ENCODE measurements at regions not wholly inside any gene's neighbourhood (a gene's known extent, or its start where the extent isn't known, plus 50 kb on each side); places are given as distances from the start of the nearest gene placed in this dataset.

DNA sequence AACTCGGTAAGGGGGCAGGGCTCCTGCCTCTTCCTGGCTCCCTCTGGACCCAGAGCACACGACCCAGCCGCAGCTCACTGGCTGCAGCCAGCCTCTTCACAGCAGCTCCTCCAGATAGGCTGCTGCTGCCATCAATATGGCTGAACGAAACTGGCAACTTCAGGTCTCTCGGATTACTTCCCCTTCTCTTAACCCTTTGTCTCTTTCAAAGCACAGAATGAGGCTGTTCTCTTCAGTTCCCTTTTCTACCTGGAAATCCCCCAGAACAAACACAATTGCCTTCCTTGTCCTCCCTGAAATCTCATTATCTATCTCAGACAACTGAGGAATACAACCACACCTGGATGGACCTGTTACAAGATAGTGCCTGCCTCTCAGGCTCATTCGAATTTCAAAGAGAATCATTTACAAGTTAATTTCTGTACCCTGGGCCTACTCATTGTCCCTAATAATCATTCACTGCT lies 193.4 kb upstream of the MBL2 start:
- Histone ChIP-seq H2BK15ac (ENCODE audit: low read depth, poor library complexity, severe bottlenecking) (no peak overlapping the region), H2BK12ac (ENCODE audit: low read length in 2 of 2) (no peak overlapping the region), H3K14ac (ENCODE audit: low read length in 2 of 2) (no peak overlapping the region), H3K18ac (ENCODE audit: low read depth in 1 of 2, low read length in 2 of 2) (no peak overlapping the region), H2AK5ac (ENCODE audit: low read length, severe bottlenecking) (no peak overlapping the region), H4K91ac (ENCODE audit: low read length) (no peak overlapping the region), H4K8ac (ENCODE audit: low read length) (peak overlapping the region; percentile 9), H3K4ac (ENCODE audit: low read depth in 1 of 2, low read length in 2 of 2) (no peak overlapping the region), H3K4me2 (ENCODE audit: low read length, poor library complexity, severe bottlenecking) (no peak overlapping the region), H3K36me3 (ENCODE audit: control insufficient read depth in 1 of 2, insufficient read depth in 2 of 2, low read depth in 1 of 2, low read length in 2 of 2) (peaks cover 0 to 2% of the 10 kb centered on the region in 2 experiments), H2BK5ac (ENCODE audit: low read depth, low read length, poor library complexity, severe bottlenecking) (no peak overlapping the region), H3K9me3 (ENCODE audit: control insufficient read depth, low read length) (no peaks in the 10 kb centered on the region), H3K4me1 (ENCODE audit: control insufficient read depth, insufficient read depth, low read depth, low read length) (peaks cover 2% of the 10 kb centered on the region), H3K27ac (ENCODE audit: low read length, poor library complexity, severe bottlenecking) (no peak overlapping the region), H2BK120ac (ENCODE audit: low read depth, low read length) (no peak overlapping the region), H2AFZ (ENCODE audit: low read depth, low read length) (no peak overlapping the region), H3K27me3 (ENCODE audit: control insufficient read depth in 1 of 2, insufficient read depth in 1 of 2, low read length in 2 of 2) (no peaks in the 10 kb centered on the region), H3K4me3 (ENCODE audit: insufficient read depth in 1 of 2, low read depth in 1 of 2, low read length in 2 of 2) (no peak overlapping the region), H3K9ac (ENCODE audit: low read length) (no peak overlapping the region), H3K79me1 (replicated peaks; ENCODE audit: low read length, poor library complexity, severe bottlenecking) (no peaks in the 10 kb centered on the region), H3K23ac (ENCODE audit: low read length in 2 of 2) (no peak overlapping the region)
- 61% methylated on average over 5 of the region's 6 CpGs for WGBS
- DNase-seq, result no peak

DNA sequence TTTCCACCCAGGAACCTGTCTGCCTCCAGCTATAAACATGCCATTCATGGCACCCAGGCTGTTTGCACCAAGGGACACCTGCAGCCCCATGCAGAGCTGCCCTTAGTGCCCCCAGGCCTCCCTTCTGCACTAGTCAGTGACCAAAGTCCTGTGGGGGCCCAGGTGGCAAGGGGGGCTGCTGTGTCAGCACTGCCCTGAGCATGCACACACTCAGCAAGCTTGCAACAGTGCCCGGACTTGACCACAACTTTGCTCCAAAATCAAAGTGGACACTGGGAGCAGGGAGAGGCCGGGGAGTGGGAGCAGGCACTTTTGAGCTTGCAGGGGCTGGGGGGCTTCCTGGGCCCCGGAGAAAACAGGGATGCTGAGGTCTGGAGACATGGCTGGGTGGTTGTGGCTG lies 192.9 kb upstream of the MBL2 start:
- Histone ChIP-seq H3K4me3 (ENCODE audit: insufficient read depth in 1 of 2, low read depth in 1 of 2, low read length in 2 of 2) (no peak overlapping the region), H4K8ac (ENCODE audit: low read length) (no peak overlapping the region), H4K91ac (ENCODE audit: low read length) (no peak overlapping the region), H3K9ac (ENCODE audit: low read length) (no peak overlapping the region), H3K23ac (ENCODE audit: low read length in 2 of 2) (no peak overlapping the region), H2BK120ac (ENCODE audit: low read depth, low read length) (no peak overlapping the region), H3K4ac (ENCODE audit: low read depth in 1 of 2, low read length in 2 of 2) (no peak overlapping the region), H2BK5ac (ENCODE audit: low read depth, low read length, poor library complexity, severe bottlenecking) (no peak overlapping the region), H3K14ac (ENCODE audit: low read length in 2 of 2) (no peak overlapping the region), H3K4me2 (ENCODE audit: low read length, poor library complexity, severe bottlenecking) (no peak overlapping the region), H3K36me3 (ENCODE audit: control insufficient read depth in 1 of 2, insufficient read depth in 2 of 2, low read depth in 1 of 2, low read length in 2 of 2) (peaks cover 0 to 2% of the 10 kb centered on the region in 2 experiments), H3K27me3 (ENCODE audit: control insufficient read depth in 1 of 2, insufficient read depth in 1 of 2, low read length in 2 of 2) (no peaks in the 10 kb centered on the region), H3K79me1 (replicated peaks; ENCODE audit: low read length, poor library complexity, severe bottlenecking) (no peaks in the 10 kb centered on the region), H3K27ac (ENCODE audit: low read length, poor library complexity, severe bottlenecking) (no peak overlapping the region), H3K9me3 (ENCODE audit: control insufficient read depth, low read length) (no peaks in the 10 kb centered on the region), H2AK5ac (ENCODE audit: low read length, severe bottlenecking) (no peak overlapping the region), H3K4me1 (ENCODE audit: control insufficient read depth, insufficient read depth, low read depth, low read length) (peaks cover 2% of the 10 kb centered on the region), H2AFZ (ENCODE audit: low read depth, low read length) (no peak overlapping the region), H2BK15ac (ENCODE audit: low read depth, poor library complexity, severe bottlenecking) (no peak overlapping the region), H3K18ac (ENCODE audit: low read depth in 1 of 2, low read length in 2 of 2) (no peak overlapping the region), H2BK12ac (ENCODE audit: low read length in 2 of 2) (no peak overlapping the region)
- no peak for DNase-seq
- 77% methylated on average over 3 of the region's 3 CpGs for WGBS

DNA sequence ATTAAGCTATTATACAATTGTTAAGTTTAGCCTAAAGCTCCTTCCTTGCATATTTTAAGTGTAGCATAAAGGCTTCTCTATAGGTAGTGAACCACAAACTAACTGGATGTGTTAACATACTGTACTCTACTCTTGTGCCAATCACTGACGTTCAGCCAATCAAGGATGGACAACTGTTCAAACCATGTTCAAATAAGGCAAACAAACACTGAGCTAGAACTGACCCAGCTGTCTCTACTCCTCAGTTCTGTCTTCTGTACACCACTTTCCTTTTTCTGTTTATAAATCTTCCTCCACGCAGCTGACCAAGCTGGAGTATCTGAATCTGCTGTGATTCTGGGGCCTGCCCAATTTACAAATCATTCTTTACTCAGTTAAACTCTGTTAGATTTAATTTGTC lies 188.7 kb upstream of the MBL2 start:
- Histone ChIP-seq H3K4me1 (ENCODE audit: control insufficient read depth, insufficient read depth, low read depth, low read length) (peaks cover 2% of the 10 kb centered on the region), H3K4me2 (ENCODE audit: low read length, poor library complexity, severe bottlenecking) (no peak overlapping the region), H2BK15ac (ENCODE audit: low read depth, poor library complexity, severe bottlenecking) (no peak overlapping the region), H4K91ac (ENCODE audit: low read length) (no peak overlapping the region), H2AK5ac (ENCODE audit: low read length, severe bottlenecking) (no peak overlapping the region), H4K8ac (ENCODE audit: low read length) (no peak overlapping the region), H3K79me1 (replicated peaks; ENCODE audit: low read length, poor library complexity, severe bottlenecking) (no peaks in the 10 kb centered on the region), H3K4me3 (ENCODE audit: insufficient read depth in 1 of 2, low read depth in 1 of 2, low read length in 2 of 2) (no peak overlapping the region), H2BK120ac (ENCODE audit: low read depth, low read length) (no peak overlapping the region), H3K9me3 (ENCODE audit: control insufficient read depth, low read length) (no peaks in the 10 kb centered on the region), H2AFZ (ENCODE audit: low read depth, low read length) (no peak overlapping the region), H3K4ac (ENCODE audit: low read depth in 1 of 2, low read length in 2 of 2) (no peak overlapping the region), H3K27me3 (ENCODE audit: control insufficient read depth in 1 of 2, insufficient read depth in 1 of 2, low read length in 2 of 2) (no peaks in the 10 kb centered on the region), H3K18ac (ENCODE audit: low read depth in 1 of 2, low read length in 2 of 2) (no peak overlapping the region), H3K27ac (ENCODE audit: low read length, poor library complexity, severe bottlenecking) (no peak overlapping the region), H3K14ac (ENCODE audit: low read length in 2 of 2) (no peak overlapping the region), H2BK5ac (ENCODE audit: low read depth, low read length, poor library complexity, severe bottlenecking) (no peak overlapping the region), H3K36me3 (ENCODE audit: control insufficient read depth in 1 of 2, insufficient read depth in 2 of 2, low read depth in 1 of 2, low read length in 2 of 2) (peaks cover 0 to 2% of the 10 kb centered on the region in 2 experiments), H2BK12ac (ENCODE audit: low read length in 2 of 2) (no peak overlapping the region), H3K23ac (ENCODE audit: low read length in 2 of 2) (no peak overlapping the region), H3K9ac (ENCODE audit: low read length) (no peak overlapping the region)
- WGBS, result 67% methylated on average over 2 of the region's 2 CpGs
- DNase-seq, result peak; percentile 18

DNA sequence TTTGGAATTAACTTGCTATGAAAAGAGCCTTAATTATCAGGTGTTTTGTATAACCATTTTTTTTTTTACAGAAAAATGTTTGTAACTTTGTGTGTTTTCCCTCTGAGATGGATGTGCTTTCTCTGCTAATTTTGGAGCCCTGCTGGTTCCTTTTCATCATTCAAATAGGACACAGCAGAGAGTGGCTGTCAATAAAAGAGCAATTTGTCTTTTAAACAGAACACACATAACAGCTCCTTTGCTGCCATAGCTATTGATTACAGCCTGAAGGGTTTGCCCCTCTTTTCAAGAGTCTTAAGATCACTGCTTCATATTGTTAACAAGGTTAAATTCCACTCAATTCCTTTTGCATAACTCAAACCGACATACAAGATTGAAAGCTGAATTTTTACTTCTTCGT lies 187.2 kb upstream of the MBL2 start:
- no peak overlapping the region for H2BK12ac ChIP-seq (ENCODE audit: low read length in 2 of 2)
- WGBS, result 100% methylated on average over 1 of the region's 2 CpGs
- H4K8ac ChIP-seq (ENCODE audit: low read length), result no peak overlapping the region
- no peaks in the 10 kb centered on the region for H3K9me3 ChIP-seq (ENCODE audit: control insufficient read depth, low read length)
- H3K4me1 ChIP-seq (ENCODE audit: control insufficient read depth, insufficient read depth, low read depth, low read length), result no peaks in the 10 kb centered on the region
- H3K27me3 ChIP-seq (ENCODE audit: control insufficient read depth in 1 of 2, insufficient read depth in 1 of 2, low read length in 2 of 2), result no peaks in the 10 kb centered on the region
- H2AK5ac ChIP-seq (ENCODE audit: low read length, severe bottlenecking), result no peak overlapping the region
- no peak overlapping the region for H2AFZ ChIP-seq (ENCODE audit: low read depth, low read length)
- no peak overlapping the region for H3K9ac ChIP-seq (ENCODE audit: low read length)
- H2BK15ac ChIP-seq (ENCODE audit: low read depth, poor library complexity, severe bottlenecking), result no peak overlapping the region
- H3K79me1 ChIP-seq (replicated peaks; ENCODE audit: low read length, poor library complexity, severe bottlenecking), result no peaks in the 10 kb centered on the region
- H4K91ac ChIP-seq (ENCODE audit: low read length), result no peak overlapping the region
- no peak for DNase-seq
- H3K23ac ChIP-seq (ENCODE audit: low read length in 2 of 2), result no peak overlapping the region
- no peak overlapping the region for H3K14ac ChIP-seq (ENCODE audit: low read length in 2 of 2)
- no peak overlapping the region for H3K18ac ChIP-seq (ENCODE audit: low read depth in 1 of 2, low read length in 2 of 2)
- no peak overlapping the region for H3K4ac ChIP-seq (ENCODE audit: low read depth in 1 of 2, low read length in 2 of 2)
- no peak overlapping the region for H3K4me2 ChIP-seq (ENCODE audit: low read length, poor library complexity, severe bottlenecking)
- H3K27ac ChIP-seq (ENCODE audit: low read length, poor library complexity, severe bottlenecking), result no peak overlapping the region
- no peak overlapping the region for H3K4me3 ChIP-seq (ENCODE audit: insufficient read depth in 1 of 2, low read depth in 1 of 2, low read length in 2 of 2)
- H2BK120ac ChIP-seq (ENCODE audit: low read depth, low read length), result no peak overlapping the region
- H2BK5ac ChIP-seq (ENCODE audit: low read depth, low read length, poor library complexity, severe bottlenecking), result no peak overlapping the region
- H3K36me3 ChIP-seq (ENCODE audit: control insufficient read depth in 1 of 2, insufficient read depth in 2 of 2, low read depth in 1 of 2, low read length in 2 of 2), result peaks cover 0 to 2% of the 10 kb centered on the region in 2 experiments

Data from mesenchymal stem cell (in vitro differentiated cells and primary cell).